Caco-2 (cell line): ENCODE measurements at regions not wholly inside any gene's neighbourhood (a gene's known extent, or its start where the extent isn't known, plus 50 kb on each side); places are given as distances from the start of the nearest gene placed in this dataset.

Source experiments
- BruUV-seq: library from RNA; stranded (reverse); fragments of 400-500 nt; replicated peaks from 2 replicates; lab custom pipeline; 2021; lab: Mats Ljungman, UMichigan
- CTCF ChIA-PET: fragments of 300-600 bp; sonication (Branson Sonifier 250); formaldehyde crosslinking; loops from one replicate; lab custom pipeline; 2022; ENCODE audit warnings: antibody characterized with exemption; lab: Charles Lee
- POLR2A ChIA-PET: fragments of 300-600 bp; sonication (Branson Sonifier 250); formaldehyde crosslinking; loops from one replicate; lab custom pipeline; 2022; ENCODE audit warnings: antibody characterized with exemption; lab: Charles Lee
- DNase-seq, 2 experiments: peaks; one replicate each; pipeline versions ENCODE4 v3.0.0 to v3.0.0-alpha.2; 2020 to 2022
- H3K27me3 ChIP-seq: replicated peaks from 2 replicates; pipeline ENCODE4 v1.6.0; 2011; ENCODE audit warnings: low read length; ENCODE audit not compliant: control insufficient read depth, insufficient read depth
- H3K36me3 ChIP-seq: 2 replicates; pipeline ENCODE4 v1.5.1; 2011; ENCODE audit warnings: low read length; ENCODE audit not compliant: control insufficient read depth, insufficient read depth
- H3K4me1 ChIP-seq: fragments of 250-450 bp; sonication (Bioruptor Pico); 2 replicates; pipeline ENCODE4 v1.5.1; 2020; ENCODE audit warnings: mild to moderate bottlenecking
- H3K4me3 ChIP-seq: 2 replicates; pipeline ENCODE4 v1.5.1; 2011; ENCODE audit warnings: low read depth, mild to moderate bottlenecking, control low read depth, low read length
- H3K9me3 ChIP-seq: fragments of 250-450 bp; sonication (Bioruptor Pico); 2 replicates; pipeline ENCODE4 v1.5.1; 2020; ENCODE audit warnings: mild to moderate bottlenecking, moderate library complexity
- H3K27ac Mint-ChIP-seq: one replicate; pipeline ENCODE4 v1.8.0; 2022; ENCODE audit warnings: mixed read lengths; ENCODE audit not compliant: unreplicated experiment
- H3K27me3 Mint-ChIP-seq: one replicate; pipeline ENCODE4 v1.8.0; 2022; ENCODE audit warnings: mixed read lengths; ENCODE audit not compliant: insufficient read depth, unreplicated experiment
- H3K36me3 Mint-ChIP-seq: one replicate; pipeline ENCODE4 v1.8.0; 2022; ENCODE audit warnings: mild to moderate bottlenecking, mixed read lengths; ENCODE audit not compliant: insufficient read depth, unreplicated experiment
- H3K4me1 Mint-ChIP-seq: one replicate; pipeline ENCODE4 v1.8.0; 2022; ENCODE audit warnings: low read depth, mixed read lengths; ENCODE audit not compliant: unreplicated experiment
- H3K4me3 Mint-ChIP-seq: one replicate; pipeline ENCODE4 v1.8.0; 2022; ENCODE audit warnings: mild to moderate bottlenecking, moderate library complexity, mixed read lengths; ENCODE audit not compliant: unreplicated experiment
- H3K9me3 Mint-ChIP-seq: one replicate; pipeline ENCODE4 v1.8.0; 2022; ENCODE audit warnings: mixed read lengths; ENCODE audit not compliant: unreplicated experiment
- CTCF ChIP-seq, 2 experiments: fragments of 200-600 bp in 1 of 2; IDR thresholded peaks; 1 replicate in 1 of 2; 2 replicates in 1 of 2; pipeline versions ENCODE4 v1.5.1 to v1.8.0; 2011 to 2022; ENCODE audit warnings: antibody characterized with exemption in 1 of 2, control low read depth in 1 of 2, inconsistent platforms in 1 of 2, low read depth in 1 of 2, low read length in 1 of 2, mild to moderate bottlenecking in 1 of 2, moderate library complexity in 1 of 2; ENCODE audit not compliant: insufficient read depth in 1 of 2, severe bottlenecking in 1 of 2, unreplicated experiment in 1 of 2
- intact Hi-C: fragments of 100-400 bp; cut with micrococcal nuclease; formaldehyde crosslinking; loops from one replicate; pipeline ENCODE4 v1.10.0; 2022; ENCODE audit not compliant: unreplicated experiment

- Histone ChIP-seq H3K4me1 (no peaks in the 10 kb centered on the region), H3K27me3 (no peaks in the 10 kb centered on the region), H3K36me3 (no peaks in the 10 kb centered on the region), H3K9me3 (no peaks in the 10 kb centered on the region), H3K4me3 (no peak overlapping the region)
- Mint-ChIP-seq H3K4me1 (no peaks in the 10 kb centered on the region), H3K9me3 (peaks cover 9% of the 10 kb centered on the region), H3K36me3 (no peaks in the 10 kb centered on the region), H3K27me3 (peaks cover 9% of the 10 kb centered on the region), H3K27ac (no peak overlapping the region), H3K4me3 (no peak overlapping the region)
- BruUV-seq, result no TSS peak
- TF ChIP-seq CTCF (IDR thresholded peaks at IDR 0.05; ENCODE audit: insufficient read depth in 1 of 2, low read depth in 1 of 2, low read length in 1 of 2, severe bottlenecking in 1 of 2, unreplicated experiment in 1 of 2), result no peak
- ChIA-PET POLR2A (no interaction called here), CTCF (no interaction called here)
- intact Hi-C loops, result no loop called here
- DNase-seq, result no peak
Observed at GRCh38 chr22:49238181-49239141, 589.2 kb downstream of the BRD1 start.

- Histone ChIP-seq H3K27me3 (no peaks in the 10 kb centered on the region), H3K4me1 (no peaks in the 10 kb centered on the region), H3K36me3 (no peaks in the 10 kb centered on the region), H3K4me3 (no peak overlapping the region), H3K9me3 (no peaks in the 10 kb centered on the region)
- H3K27me3 Mint-ChIP-seq, result peaks cover 4% of the 10 kb centered on the region
- no peak for DNase-seq
- POLR2A ChIA-PET, result no interaction called here
- no TSS peak for BruUV-seq
- no peak for TF ChIP-seq CTCF (IDR thresholded peaks at IDR 0.05; ENCODE audit: insufficient read depth in 1 of 2, low read depth in 1 of 2, low read length in 1 of 2, severe bottlenecking in 1 of 2, unreplicated experiment in 1 of 2)
- intact Hi-C loops, result no loop called here
- no peak overlapping the region for H3K27ac Mint-ChIP-seq
- H3K4me3 Mint-ChIP-seq, result no peak overlapping the region
- no peaks in the 10 kb centered on the region for H3K4me1 Mint-ChIP-seq
- H3K36me3 Mint-ChIP-seq, result no peaks in the 10 kb centered on the region
- CTCF ChIA-PET, result no interaction called here
- H3K9me3 Mint-ChIP-seq, result peaks cover 1% of the 10 kb centered on the region
Observed at GRCh38 chr22:49237703-49238102, 590.0 kb downstream of the BRD1 start.

GRCh38 chr22:49237279-49237678, 590.4 kb downstream of the BRD1 start:
- no peak overlapping the region for H3K4me3 Mint-ChIP-seq
- no peaks in the 10 kb centered on the region for H3K9me3 Mint-ChIP-seq
- ChIA-PET CTCF (no interaction called here), POLR2A (no interaction called here)
- Histone ChIP-seq H3K4me1 (no peaks in the 10 kb centered on the region), H3K36me3 (no peaks in the 10 kb centered on the region), H3K9me3 (no peaks in the 10 kb centered on the region), H3K27me3 (no peaks in the 10 kb centered on the region), H3K4me3 (no peak overlapping the region)
- no peaks in the 10 kb centered on the region for H3K36me3 Mint-ChIP-seq
- no peak for DNase-seq
- BruUV-seq, result no TSS peak
- intact Hi-C loops, result no loop called here
- H3K27ac Mint-ChIP-seq, result no peak overlapping the region
- H3K27me3 Mint-ChIP-seq, result peaks cover 2% of the 10 kb centered on the region
- H3K4me1 Mint-ChIP-seq, result no peaks in the 10 kb centered on the region
- TF ChIP-seq CTCF (IDR thresholded peaks at IDR 0.05; ENCODE audit: insufficient read depth in 1 of 2, low read depth in 1 of 2, low read length in 1 of 2, severe bottlenecking in 1 of 2, unreplicated experiment in 1 of 2), result no peak
